LHCN-M2 (cell line): ENCODE measurements at regions not wholly inside any gene's neighbourhood (a gene's known extent, or its start where the extent isn't known, plus 50 kb on each side); places are given as distances from the start of the nearest gene placed in this dataset.
"Not testable (repeated sequence)": the region's sequence is repeated elsewhere in the genome, so short reads cannot be mapped to it uniquely, and the experiment has no call there.

Source experiments
- DNase-seq: peaks from one replicate; pipeline ENCODE4 v3.0.0-alpha.2; 2012; ENCODE audit warnings: low read depth

GRCh38 chr4:8719421-8719820, 126.9 kb downstream of the CPZ start:
- DNase-seq, result no peak

- not testable (repeated sequence) for DNase-seq
Observed at GRCh38 chr4:8717470-8717869, 124.9 kb downstream of the CPZ start.

DNA sequence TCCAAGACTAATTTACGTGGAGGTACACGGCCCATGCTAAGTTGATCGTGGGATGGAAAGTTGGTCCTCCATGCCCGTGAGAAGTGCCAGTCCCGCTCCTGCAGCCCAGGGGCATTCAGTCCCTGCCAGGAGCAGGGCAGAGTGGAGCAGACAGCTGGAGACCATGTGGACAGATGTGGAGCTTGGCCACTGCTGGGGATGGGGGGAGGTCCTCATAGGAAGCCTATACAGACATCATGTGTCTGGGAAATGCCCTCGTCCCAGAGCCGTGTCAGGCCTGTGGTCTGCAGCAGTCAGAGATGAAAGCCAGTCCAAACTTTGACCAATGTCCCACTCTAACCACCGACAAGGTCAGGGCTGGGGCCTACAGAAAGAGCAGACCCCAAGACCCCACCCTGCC, 118.4 kb downstream of the CPZ start:
- no peak for DNase-seq

- DNase-seq, result no peak
Observed at GRCh38 chr4:8710416-8710815, 117.9 kb downstream of the CPZ start.

DNA sequence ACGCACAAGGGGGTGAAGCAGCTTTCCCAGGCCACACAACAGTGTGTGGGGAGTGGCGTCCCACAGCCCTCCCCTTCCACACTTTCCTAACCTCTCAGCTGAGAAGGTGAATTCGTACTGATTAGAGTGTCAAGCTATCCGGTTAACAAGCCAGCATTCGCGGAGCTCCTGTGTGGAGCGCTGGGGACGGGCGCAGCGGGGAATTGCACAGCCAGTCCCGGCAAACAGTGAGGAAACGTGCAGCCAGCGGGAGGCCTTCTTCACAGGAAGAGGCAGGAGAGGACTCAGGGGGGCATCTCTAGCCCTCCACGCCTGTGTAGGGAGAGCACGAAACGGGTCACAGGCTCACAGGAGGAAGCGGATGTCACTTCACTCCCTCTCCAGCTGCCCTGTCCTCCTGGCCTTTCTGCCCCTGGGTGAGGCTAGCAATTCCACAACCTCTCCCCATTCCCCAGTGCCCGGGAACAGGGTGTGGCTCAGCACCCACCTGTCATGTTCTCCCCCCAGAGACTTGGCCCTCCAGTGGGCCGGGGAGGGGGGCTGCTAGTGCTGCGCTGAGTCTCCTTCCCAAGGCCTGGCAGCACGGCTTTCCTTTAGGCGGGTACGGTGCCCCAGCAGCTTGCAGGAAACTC, 117.3 kb downstream of the CPZ start:
- DNase-seq, result no peak

- DNase-seq, result no peak
Observed at GRCh38 chr4:8709050-8709728, 116.6 kb downstream of the CPZ start.

DNA sequence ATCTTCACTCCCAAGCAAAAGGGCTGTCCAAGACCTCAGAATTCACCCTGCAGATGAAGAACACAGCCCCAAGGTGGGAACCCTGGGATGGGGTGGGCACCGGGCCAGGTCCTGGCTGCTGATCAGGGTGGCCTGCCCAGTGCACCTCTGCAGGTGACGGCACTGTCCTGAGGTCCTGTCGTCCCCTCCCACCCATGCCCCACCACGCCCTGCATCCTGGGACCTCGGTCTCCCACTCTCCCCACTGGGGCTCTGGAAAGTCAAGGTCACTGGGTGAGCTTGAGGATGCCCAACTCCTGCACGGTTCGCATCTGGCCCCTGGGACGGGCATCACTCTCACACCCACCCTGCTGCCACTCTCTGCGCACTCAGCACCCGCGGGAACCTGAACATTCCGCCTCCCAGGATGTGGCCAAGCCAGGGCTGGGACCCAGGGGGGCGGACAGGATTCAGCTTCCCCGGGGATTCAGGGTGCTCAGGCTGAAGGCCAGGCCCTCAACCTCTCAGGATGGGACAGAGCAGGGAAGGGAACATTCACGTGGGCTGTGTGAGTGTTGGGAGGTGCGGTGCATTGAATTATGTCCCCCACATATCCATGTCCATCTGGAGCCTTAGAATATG, 115.9 kb downstream of the CPZ start:
- DNase-seq, result no peak

GRCh38 chr4:8707045-8707781, 114.6 kb downstream of the CPZ start:
- DNase-seq, result no peak

DNA sequence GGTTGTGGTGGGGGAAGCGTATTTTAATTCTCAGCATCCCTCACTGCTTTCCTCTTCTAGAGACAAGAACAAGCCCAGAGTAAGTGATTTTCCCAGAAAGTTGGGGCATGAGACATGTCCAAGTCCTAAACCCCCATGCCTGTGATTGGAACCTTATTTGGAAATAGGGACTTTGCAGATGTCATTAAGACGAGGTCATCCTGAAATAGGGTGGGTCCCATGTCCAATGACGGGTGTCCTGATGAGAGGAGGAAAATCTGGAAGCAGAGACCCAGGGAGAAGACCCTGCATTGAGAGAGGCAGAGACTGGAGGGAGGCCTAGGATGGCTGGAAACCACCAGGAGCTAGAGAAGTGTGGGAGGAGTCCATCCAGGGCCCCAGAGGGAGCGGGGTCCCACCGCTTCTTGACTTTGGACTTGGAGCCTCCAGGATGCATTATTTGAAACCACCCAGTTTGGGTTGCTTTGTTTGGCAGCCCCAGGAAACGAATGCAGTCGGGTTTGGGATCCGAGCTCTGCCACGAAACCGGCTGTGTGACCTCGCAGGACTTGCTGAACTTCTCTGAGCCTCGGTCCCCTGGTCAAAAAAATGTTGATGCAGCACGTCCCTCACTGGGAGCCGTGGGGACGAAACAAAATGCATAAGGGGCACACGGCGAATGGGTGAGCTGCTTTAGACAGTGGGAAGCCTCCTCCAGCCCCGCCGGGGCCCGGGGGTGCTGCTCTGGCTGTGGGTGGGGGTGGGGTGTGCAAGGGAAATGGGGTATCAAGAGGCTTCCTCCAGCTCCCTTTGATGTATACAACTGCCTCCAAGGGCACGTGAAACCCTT, 113.9 kb downstream of the CPZ start:
- no peak for DNase-seq

- no peak for DNase-seq
Observed at GRCh38 chr4:8705161-8706145, 112.9 kb downstream of the CPZ start.

DNA sequence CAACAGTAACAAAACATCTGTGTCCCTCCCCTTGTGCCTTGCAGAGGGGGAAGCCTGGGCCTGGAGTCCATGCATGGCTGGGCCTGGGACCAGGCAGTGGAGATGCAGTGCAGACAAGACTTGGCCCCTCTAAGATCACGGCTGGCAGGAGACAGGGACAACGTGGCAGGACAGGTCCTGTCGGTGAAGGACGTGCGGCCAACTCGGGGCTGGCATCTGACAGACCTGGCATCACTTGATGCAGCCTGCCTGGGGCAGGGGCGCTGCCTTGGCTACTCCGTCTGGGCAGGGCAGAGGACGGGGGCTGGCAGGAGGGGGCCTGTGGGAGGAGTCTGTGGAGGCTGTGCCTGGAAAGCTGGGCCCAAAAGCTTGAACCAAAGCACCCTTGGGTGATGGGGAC, 112.1 kb downstream of the CPZ start:
- no peak for DNase-seq

GRCh38 chr4:8703857-8704495, 111.4 kb downstream of the CPZ start:
- DNase-seq, result no peak

- DNase-seq, result no peak
Observed at GRCh38 chr4:8703401-8703696, 110.8 kb downstream of the CPZ start.

- DNase-seq, result no peak
Observed at GRCh38 chr4:8702516-8703400, 110.2 kb downstream of the CPZ start.

- DNase-seq, result no peak
Observed at GRCh38 chr4:8702020-8702495, 109.5 kb downstream of the CPZ start.

DNA sequence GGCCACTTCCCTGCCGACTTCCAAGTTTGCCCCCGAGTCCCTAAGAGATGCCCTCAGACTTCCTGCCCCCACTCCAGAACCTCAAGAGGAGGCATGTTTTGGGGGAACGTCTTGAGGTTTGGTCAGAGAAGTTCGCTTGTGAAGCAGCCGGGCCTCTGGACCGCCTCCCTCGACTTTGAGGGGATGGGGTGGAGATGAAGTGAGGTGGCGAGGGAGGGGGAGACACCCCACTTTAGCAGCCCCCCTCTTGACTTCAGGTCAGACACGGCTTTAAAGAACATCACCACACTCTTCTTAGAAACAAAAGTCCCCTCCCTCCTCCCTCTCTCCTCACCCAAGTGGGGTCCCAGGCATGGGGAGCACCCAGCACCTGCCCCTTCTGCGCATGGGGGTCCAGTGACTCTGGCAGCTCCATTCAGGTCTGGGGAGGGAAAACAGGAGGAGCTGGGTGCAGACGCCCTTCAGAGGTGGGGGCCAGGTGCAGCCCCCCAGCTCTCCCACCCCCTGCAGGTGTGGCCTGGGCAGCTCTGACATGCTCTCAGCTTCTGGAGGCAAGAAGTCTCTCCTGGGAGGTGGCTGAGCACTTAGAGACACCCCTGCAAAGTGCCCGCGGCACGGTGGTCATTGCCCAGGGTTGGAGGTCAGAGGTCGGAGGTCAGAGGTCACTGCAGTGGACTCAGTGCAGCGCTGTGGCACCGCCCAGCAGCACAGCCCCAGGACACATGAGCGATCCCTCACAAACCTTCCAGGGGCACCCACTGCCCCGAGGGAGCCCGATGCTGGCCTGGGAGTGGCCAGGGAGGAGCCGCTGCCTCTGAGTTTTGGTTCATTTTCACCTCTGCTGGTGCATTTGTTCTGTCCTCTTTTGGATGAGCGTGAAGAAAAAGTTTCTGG, 108.8 kb downstream of the CPZ start:
- DNase-seq, result no peak

DNA sequence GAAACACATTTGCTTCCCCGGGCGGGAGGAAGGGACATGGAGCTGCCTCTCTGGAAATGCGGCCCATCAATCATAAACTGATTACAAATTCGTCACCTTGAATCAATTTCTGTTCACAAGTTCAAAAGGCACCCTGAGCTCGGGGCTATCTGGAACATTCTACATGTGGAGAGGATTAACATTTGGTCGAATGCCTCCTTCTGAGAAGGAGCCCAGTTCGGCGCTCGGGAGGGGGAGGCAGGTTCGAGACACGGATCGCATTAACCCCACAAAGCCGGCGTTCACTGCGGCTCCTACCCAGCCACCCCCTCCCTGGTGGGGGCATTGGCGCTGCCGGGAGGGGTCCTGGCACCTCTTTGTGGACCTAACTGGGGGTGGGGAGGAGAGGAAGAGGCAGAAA, 108.0 kb downstream of the CPZ start:
- DNase-seq, result no peak
